Neural progenitor cell (in vitro differentiated cells): ENCODE measurements at regions not wholly inside any gene's neighbourhood (a gene's known extent, or its start where the extent isn't known, plus 50 kb on each side); places are given as distances from the start of the nearest gene placed in this dataset.

Experiments used
- EZH2 ChIP-seq: fragments of 200-600 bp; sonication (generic); IDR thresholded peaks from 2 replicates; pipeline ENCODE4 v1.6.1; 2017; ENCODE audit warnings: antibody characterized with exemption, mild to moderate bottlenecking, moderate library complexity
- EZH2phosphoT487 ChIP-seq: fragments of 200-600 bp; sonication (generic); IDR thresholded peaks from 2 replicates; pipeline ENCODE4 v1.6.1; 2017; ENCODE audit warnings: antibody characterized with exemption
- TF ChIP-seq, protein P1 (sequence below): fragments of 200-600 bp; sonication (generic); IDR thresholded peaks from 2 replicates; pipeline ENCODE4 v1.5.1; 2017; ENCODE audit warnings: antibody characterized with exemption, mild to moderate bottlenecking

DNA sequence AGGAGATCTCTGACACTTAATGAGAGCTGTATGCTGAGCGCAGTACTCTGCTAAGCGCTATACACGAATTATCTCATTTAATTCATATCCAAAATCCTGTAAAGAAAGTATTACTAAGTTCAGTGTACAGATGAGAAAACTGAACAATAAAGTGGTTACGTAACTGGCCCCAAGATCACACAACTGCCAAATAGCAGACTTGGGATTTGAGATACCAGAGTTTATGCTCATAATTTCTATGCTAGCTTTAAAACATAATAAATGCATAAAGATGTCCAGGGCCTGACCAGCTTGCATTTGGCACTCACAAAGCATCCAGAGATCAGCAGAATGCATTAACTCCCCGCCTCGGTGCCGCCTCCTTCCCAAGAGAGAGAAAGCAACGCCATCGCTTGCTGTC, 83.2 kb upstream of the PWP1 start:
- TF ChIP-seq, protein P1, sequence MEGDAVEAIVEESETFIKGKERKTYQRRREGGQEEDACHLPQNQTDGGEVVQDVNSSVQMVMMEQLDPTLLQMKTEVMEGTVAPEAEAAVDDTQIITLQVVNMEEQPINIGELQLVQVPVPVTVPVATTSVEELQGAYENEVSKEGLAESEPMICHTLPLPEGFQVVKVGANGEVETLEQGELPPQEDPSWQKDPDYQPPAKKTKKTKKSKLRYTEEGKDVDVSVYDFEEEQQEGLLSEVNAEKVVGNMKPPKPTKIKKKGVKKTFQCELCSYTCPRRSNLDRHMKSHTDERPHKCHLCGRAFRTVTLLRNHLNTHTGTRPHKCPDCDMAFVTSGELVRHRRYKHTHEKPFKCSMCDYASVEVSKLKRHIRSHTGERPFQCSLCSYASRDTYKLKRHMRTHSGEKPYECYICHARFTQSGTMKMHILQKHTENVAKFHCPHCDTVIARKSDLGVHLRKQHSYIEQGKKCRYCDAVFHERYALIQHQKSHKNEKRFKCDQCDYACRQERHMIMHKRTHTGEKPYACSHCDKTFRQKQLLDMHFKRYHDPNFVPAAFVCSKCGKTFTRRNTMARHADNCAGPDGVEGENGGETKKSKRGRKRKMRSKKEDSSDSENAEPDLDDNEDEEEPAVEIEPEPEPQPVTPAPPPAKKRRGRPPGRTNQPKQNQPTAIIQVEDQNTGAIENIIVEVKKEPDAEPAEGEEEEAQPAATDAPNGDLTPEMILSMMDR, result no peak
- TF ChIP-seq EZH2 (no peak), EZH2phosphoT487 (no peak)
